Transverse colon (tissue), 3 donors: ENCODE measurements at regions not wholly inside any gene's neighbourhood (a gene's known extent, or its start where the extent isn't known, plus 50 kb on each side); places are given as distances from the start of the nearest gene placed in this dataset.

Experiments used
- CTCF ChIP-seq, 5 experiments: fragments of 200-600 bp in 3 of 5; fragments of 450-650 bp in 2 of 5; sonication (generic) in 3 of 5; IDR thresholded peaks; 1 replicate in 2 of 5; 2 replicates in 3 of 5; pipeline ENCODE4 v1.5.1; 2016 to 2017; ENCODE audit warnings: antibody characterized with exemption in 5 of 5, inconsistent platforms in 3 of 5, mild to moderate bottlenecking in 2 of 5, moderate library complexity in 1 of 5
- POLR2A ChIP-seq: fragments of 450-650 bp; IDR thresholded peaks from one replicate; pipeline ENCODE4 v1.6.1; 2016; ENCODE audit warnings: antibody characterized with exemption, mild to moderate bottlenecking, moderate library complexity

- TF ChIP-seq CTCF (IDR thresholded peaks at IDR 0.05): no peak
- no peak for TF ChIP-seq POLR2A
Measured at GRCh38 chr9:115694991-115695390, 458.6 kb upstream of the PAPPA start.
